T1000 (cell line): ENCODE measurements at regions not wholly inside any gene's neighbourhood (a gene's known extent, or its start where the extent isn't known, plus 50 kb on each side); places are given as distances from the start of the nearest gene placed in this dataset.
"Not testable (repeated sequence)": the region's sequence is repeated elsewhere in the genome, so short reads cannot be mapped to it uniquely, and the experiment has no call there.

Experiments used
- DNase-seq: peaks from one replicate; lab custom pipeline; 2025; ENCODE audit warnings: mixed read lengths; lab: John Stamatoyannopoulos, UW

GRCh38 chr6:94217836-94218235, 798.5 kb upstream of the EPHA7 start:
- no peak for DNase-seq

GRCh38 chr6:94215552-94215951, 796.2 kb upstream of the EPHA7 start:
- no peak for DNase-seq

DNA sequence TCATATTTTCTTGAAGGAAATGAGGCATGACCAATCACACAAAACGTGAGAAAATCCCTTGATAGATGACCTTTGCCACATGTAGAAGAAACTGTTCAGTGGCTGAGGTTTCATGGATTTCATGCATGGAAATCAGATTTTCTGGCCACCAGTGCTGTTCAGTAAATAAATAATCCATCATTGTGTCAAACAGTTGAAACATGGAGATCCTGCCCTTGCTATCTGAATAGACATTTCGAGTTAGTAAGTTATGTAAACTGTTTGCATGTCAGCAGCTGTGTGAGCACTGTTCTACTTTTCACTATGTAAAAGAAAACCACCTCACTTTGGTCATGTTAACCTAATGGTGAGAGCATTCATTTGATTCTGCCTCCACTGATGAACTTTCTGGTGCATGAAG, 793.9 kb upstream of the EPHA7 start:
- no peak for DNase-seq

GRCh38 chr6:94196891-94197290, 777.5 kb upstream of the EPHA7 start:
- no peak for DNase-seq

- no peak for DNase-seq
Observed at GRCh38 chr6:94190030-94190429, 770.7 kb upstream of the EPHA7 start.

- no peak for DNase-seq
Observed at GRCh38 chr6:94184666-94185464, 765.5 kb upstream of the EPHA7 start.

DNA sequence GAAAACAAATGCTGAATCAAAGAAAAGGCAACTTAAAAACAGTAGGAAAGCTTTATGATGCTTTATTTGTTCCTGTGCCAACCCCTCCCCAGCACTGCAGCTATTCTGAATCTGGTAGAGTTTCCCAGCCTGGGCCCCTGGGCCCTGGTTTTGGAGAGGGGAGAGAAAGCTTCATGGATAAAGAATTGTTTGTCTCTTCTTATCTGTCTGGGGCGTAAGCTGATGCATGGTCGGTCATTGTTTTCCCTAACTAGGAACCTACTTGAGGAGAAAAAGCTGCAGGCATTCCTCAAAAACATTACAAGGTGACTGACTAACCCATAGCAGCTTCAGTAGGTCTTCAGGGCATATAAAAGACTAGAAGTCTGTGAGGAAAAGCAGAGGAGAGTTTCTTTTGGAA, 758.1 kb upstream of the EPHA7 start:
- DNase-seq: no peak

DNA sequence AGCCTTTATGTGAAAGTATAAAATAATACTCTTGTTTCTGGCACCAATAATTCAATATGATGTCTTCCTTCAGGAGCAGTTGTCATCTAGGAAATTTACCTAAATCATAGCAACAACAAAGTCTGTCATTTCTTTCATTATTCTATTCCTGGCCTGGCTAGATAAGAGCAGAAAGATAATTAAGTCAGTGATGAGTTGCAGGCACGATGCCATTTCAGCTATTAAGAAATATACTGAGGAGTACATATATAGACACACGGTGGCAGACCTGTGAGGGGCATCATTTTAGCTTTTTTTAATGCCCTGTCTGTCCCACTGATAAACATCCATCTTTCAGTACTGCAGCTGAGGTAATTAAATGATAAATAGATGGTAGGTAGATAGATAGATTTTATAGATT, 756.1 kb upstream of the EPHA7 start:
- no peak for DNase-seq

- DNase-seq: no peak
Observed at GRCh38 chr6:94163877-94164276, 744.5 kb upstream of the EPHA7 start.

GRCh38 chr6:94150886-94151285, 731.5 kb upstream of the EPHA7 start:
- no peak for DNase-seq

- DNase-seq: no peak
Observed at GRCh38 chr6:94144807-94145206, 725.4 kb upstream of the EPHA7 start.

DNA sequence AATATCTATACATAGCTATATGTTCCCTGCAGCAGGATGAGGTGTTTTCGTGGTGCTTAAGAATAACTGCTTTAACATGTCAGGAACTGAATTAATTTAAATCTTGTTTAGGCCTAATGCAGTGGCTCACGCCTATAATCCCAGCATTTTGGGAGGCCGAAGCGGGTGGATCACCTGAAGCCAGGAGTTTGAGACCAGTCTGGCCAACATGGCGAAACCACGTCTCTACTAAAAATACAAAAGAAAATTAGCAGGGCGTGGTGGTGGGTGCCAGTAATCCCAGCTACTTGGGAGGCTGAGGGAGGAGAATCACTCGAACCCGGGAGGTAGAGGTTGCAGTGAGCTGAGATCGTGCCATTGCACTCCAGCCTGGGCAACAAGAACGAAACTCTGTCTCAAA, 717.8 kb upstream of the EPHA7 start:
- not testable (repeated sequence) for DNase-seq

DNA sequence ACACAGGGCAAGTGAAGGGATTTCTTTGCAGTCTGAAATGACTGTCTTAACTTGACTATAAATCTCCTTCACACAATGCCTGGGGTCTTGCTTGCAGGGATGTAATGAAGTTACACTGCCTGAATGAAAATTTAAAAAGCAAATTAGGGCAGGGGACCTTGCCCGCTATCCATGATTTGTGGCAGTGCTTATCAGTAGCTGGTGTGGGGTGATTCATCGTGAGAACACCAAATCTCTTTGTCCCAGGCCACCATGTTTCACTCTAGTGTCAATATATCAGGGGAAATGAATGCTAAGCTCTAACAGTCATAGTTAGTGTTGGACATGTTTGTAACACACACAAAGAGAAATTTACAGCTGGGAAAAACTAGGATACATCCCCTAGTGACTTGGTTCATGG, 713.7 kb upstream of the EPHA7 start:
- no peak for DNase-seq

GRCh38 chr6:94131271-94131670, 711.9 kb upstream of the EPHA7 start:
- DNase-seq: no peak

GRCh38 chr6:94130478-94130877, 711.1 kb upstream of the EPHA7 start:
- DNase-seq: no peak

DNA sequence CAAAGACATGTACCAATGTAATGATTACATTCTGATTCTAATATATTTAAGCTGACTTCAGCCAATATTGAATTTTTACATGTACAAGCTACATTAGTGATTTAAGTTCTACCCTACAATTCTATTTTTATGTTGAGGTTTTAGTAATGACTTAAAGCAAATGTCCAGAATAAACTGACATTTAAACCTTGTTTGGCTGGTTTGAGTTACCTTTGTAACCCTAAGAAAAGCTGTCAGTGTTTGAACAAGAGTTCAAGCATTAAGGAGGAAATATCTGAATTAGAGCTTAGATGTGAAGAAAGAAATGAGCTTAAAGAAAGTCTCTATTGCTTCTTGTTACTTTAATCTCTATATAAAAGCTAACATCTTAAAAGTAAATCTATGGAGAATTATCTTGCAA, 710.6 kb upstream of the EPHA7 start:
- no peak for DNase-seq

- DNase-seq: no peak
Observed at GRCh38 chr6:94127716-94128115, 708.4 kb upstream of the EPHA7 start.

DNA sequence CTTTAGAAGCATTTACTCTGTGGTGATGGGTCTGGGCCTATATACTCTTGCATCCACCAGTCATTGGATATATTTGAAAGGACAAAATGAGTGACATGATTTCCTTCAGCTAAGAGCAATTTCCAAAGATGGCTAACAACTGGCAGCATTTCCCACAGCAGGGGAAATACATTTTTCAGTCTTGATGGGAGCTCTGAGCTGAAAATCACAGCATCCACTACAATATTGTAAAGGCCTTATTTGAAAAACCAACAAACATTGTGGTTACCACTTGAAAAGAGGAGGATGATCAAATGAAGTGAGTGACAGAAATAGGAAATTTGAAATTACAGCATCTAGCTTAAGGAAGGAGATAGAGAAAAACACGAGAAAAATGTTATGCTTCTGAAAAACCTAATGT, 705.0 kb upstream of the EPHA7 start:
- no peak for DNase-seq

DNA sequence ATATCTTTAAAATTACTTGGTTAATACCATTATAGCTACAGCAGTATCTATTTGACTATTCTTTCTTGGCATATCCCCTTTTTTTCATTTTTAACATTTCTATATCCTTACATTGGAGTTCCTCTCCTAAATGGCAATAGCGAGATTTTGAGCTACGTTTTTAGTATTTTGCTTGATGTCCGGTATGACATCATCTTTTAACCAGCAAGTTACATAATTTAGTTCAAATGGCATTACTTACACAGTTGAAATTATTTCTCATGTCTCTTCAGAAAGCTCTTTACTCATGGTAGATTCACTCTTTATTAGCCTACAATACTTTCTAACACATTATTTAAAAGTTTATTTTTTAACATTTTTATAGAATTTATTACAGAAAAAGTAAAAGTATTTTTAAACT, 701.7 kb upstream of the EPHA7 start:
- no peak for DNase-seq

- no peak for DNase-seq
Observed at GRCh38 chr6:94099072-94099471, 679.7 kb upstream of the EPHA7 start.

- no peak for DNase-seq
Observed at GRCh38 chr6:94095961-94096360, 676.6 kb upstream of the EPHA7 start.

DNA sequence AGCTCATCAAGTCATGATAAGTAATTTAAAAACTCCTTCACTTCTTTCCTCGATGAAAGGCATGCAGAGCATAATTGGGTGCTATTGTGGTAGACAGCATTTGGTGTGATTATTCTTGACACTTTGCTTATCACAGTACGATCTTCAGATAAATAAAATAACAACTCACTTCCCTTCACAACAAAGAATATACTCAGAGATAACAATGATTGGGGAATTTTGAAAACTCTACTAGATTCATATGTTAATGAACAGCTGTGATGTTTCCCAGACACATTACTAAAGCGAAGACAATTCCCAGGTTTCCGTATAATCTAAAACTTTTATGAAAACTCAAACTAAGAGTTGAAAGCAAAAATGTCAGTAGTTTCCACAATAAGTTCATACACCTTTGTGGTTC, 670.6 kb upstream of the EPHA7 start:
- DNase-seq: no peak

DNA sequence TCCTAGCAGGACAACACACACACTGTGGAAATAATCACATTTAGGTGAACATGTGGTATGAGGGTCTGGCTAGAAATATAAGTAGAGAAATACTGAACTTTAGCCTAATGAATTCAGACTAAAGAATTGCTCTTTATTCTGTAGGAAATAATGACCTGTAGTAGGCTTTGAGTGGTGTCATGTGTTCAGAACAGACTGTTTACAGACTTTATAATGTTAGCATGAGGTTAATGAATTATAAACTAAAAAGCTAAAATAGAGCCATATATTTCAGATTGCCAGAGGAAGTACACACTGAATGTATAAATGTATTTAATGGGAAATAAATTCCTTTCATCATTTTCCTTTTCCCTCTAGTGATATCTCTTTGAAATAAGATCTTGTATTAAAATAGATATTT, 669.5 kb upstream of the EPHA7 start:
- DNase-seq: no peak

GRCh38 chr6:94074764-94075163, 655.4 kb upstream of the EPHA7 start:
- DNase-seq: no peak
